ENCODE measurements at regions not wholly inside any gene's neighbourhood (a gene's known extent, or its start where the extent isn't known, plus 50 kb on each side); places are given as distances from the start of the nearest gene placed in this dataset.

GRCh38 chr10:18861382-18861781 lies 187.2 kb upstream of the MALRD1 start:
- no peaks in the 10 kb centered on the region for H3K36me3 ChIP-seq (ENCODE audit: control insufficient read depth in 1 of 2, insufficient read depth in 2 of 2, low read length in 2 of 2)
- H3K27ac ChIP-seq (ENCODE audit: low read depth, low read length), result no peak overlapping the region
- ChIA-PET POLR2A (no interaction called here), CTCF (no interaction called here), RAD21 (ENCODE audit: low non-redundant PET in 1 of 2, low total read pairs in 2 of 2, uncharacterized antibody in 2 of 2, unreplicated experiment in 2 of 2) (no interaction called here)
- no peak for ATAC-seq
- intact Hi-C loops (cut with micrococcal nuclease), result no loop called here
- H3K9me2 ChIP-seq (ENCODE audit: insufficient read depth), result no peaks in the 10 kb centered on the region
- H3K27me3 ChIP-seq (ENCODE audit: insufficient read depth, low read length), result no peaks in the 10 kb centered on the region
- no peaks in the 10 kb centered on the region for H3K4me1 ChIP-seq (ENCODE audit: control insufficient read depth in 1 of 2, insufficient read depth in 2 of 2, low read length in 2 of 2)
- H4K20me1 ChIP-seq (ENCODE audit: insufficient read depth), result no peaks in the 10 kb centered on the region; the same call in 1 of the 2 replicates
- no peak overlapping the region for H3K4me3 ChIP-seq (replicated peaks in 1 of 2; ENCODE audit: low read depth in 1 of 2, low read length in 2 of 2)
- H3K9ac ChIP-seq (ENCODE audit: low read length), result no peak overlapping the region
- no TSS peak for BruUV-seq (replicated peaks)
- H3K9me3 ChIP-seq (ENCODE audit: control insufficient read depth in 1 of 2, insufficient read depth in 1 of 2, low read depth in 1 of 2, low read length in 2 of 2), result peaks cover 0 to 11% of the 10 kb centered on the region in 2 experiments; a peak in 2 of 4 replicates
- TF ChIP-seq, protein P1, sequence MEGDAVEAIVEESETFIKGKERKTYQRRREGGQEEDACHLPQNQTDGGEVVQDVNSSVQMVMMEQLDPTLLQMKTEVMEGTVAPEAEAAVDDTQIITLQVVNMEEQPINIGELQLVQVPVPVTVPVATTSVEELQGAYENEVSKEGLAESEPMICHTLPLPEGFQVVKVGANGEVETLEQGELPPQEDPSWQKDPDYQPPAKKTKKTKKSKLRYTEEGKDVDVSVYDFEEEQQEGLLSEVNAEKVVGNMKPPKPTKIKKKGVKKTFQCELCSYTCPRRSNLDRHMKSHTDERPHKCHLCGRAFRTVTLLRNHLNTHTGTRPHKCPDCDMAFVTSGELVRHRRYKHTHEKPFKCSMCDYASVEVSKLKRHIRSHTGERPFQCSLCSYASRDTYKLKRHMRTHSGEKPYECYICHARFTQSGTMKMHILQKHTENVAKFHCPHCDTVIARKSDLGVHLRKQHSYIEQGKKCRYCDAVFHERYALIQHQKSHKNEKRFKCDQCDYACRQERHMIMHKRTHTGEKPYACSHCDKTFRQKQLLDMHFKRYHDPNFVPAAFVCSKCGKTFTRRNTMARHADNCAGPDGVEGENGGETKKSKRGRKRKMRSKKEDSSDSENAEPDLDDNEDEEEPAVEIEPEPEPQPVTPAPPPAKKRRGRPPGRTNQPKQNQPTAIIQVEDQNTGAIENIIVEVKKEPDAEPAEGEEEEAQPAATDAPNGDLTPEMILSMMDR (IDR thresholded peaks at IDR 0.05 in 2 of 3, conservative IDR thresholded peaks at IDR 0.05 in 1 of 3; ENCODE audit: borderline replicate concordance in 1 of 3, insufficient read depth in 1 of 3, low read depth in 2 of 3, low read length in 2 of 3), result no peak
- no peak for TF ChIP-seq SRF (IDR thresholded peaks at IDR 0.05; ENCODE audit: low read depth)
- no peak for TF ChIP-seq TCF7L2 (IDR thresholded peaks at IDR 0.05; ENCODE audit: borderline replicate concordance, extremely low read depth, insufficient read depth, insufficient read length)
- no peak for TF ChIP-seq YY1 (IDR thresholded peaks at IDR 0.05; ENCODE audit: extremely low read depth, insufficient replicate concordance, low read depth, low read length)
- TF ChIP-seq ELF1 (IDR thresholded peaks at IDR 0.05; ENCODE audit: borderline replicate concordance, low read depth), result no peak
- H3K79me2 ChIP-seq (ENCODE audit: insufficient read depth, low read length), result no peaks in the 10 kb centered on the region
- H3K4me2 ChIP-seq (ENCODE audit: low read length), result no peak overlapping the region
- no peak for DNase-seq (ENCODE audit: low read depth, low spot score)
- H2AFZ ChIP-seq (ENCODE audit: low read depth, low read length, poor library complexity, severe bottlenecking), result no peak overlapping the region

GRCh38 chr10:18866852-18867251 lies 181.7 kb upstream of the MALRD1 start:
- intact Hi-C loops (cut with micrococcal nuclease), result no loop called here
- Histone ChIP-seq H3K4me1 (ENCODE audit: control insufficient read depth in 1 of 2, insufficient read depth in 2 of 2, low read length in 2 of 2) (no peaks in the 10 kb centered on the region), H3K27me3 (ENCODE audit: insufficient read depth, low read length) (no peaks in the 10 kb centered on the region), H3K4me2 (ENCODE audit: low read length) (no peak overlapping the region), H3K79me2 (ENCODE audit: insufficient read depth, low read length) (no peaks in the 10 kb centered on the region), H3K9me3 (ENCODE audit: control insufficient read depth in 1 of 2, insufficient read depth in 1 of 2, low read depth in 1 of 2, low read length in 2 of 2) (peaks cover 1 to 10% of the 10 kb centered on the region in 2 experiments; a peak in 1 of 4 replicates), H3K36me3 (ENCODE audit: control insufficient read depth in 1 of 2, insufficient read depth in 2 of 2, low read length in 2 of 2) (no peaks in the 10 kb centered on the region), H3K9ac (ENCODE audit: low read length) (no peak overlapping the region), H3K27ac (ENCODE audit: low read depth, low read length) (no peak overlapping the region), H2AFZ (ENCODE audit: low read depth, low read length, poor library complexity, severe bottlenecking) (no peak overlapping the region), H4K20me1 (ENCODE audit: insufficient read depth) (no peaks in the 10 kb centered on the region; the same call in 1 of the 2 replicates), H3K4me3 (replicated peaks in 1 of 2; ENCODE audit: low read depth in 1 of 2, low read length in 2 of 2) (no peak overlapping the region), H3K9me2 (ENCODE audit: insufficient read depth) (no peaks in the 10 kb centered on the region)
- ChIA-PET CTCF (no interaction called here), POLR2A (no interaction called here), RAD21 (ENCODE audit: low non-redundant PET in 1 of 2, low total read pairs in 2 of 2, uncharacterized antibody in 2 of 2, unreplicated experiment in 2 of 2) (no interaction called here)
- no TSS peak for BruUV-seq (replicated peaks)
- ATAC-seq (no peak), DNase-seq (ENCODE audit: low read depth, low spot score) (no peak)
- TF ChIP-seq ZNF274 (IDR thresholded peaks at IDR 0.05; ENCODE audit: low read depth, low read length) (no peak), JUND (IDR thresholded peaks at IDR 0.05) (no peak), ATF3 (IDR thresholded peaks at IDR 0.05) (no peak), CEBPB (IDR thresholded peaks at IDR 0.05; ENCODE audit: low read depth) (no peak), ZFX (IDR thresholded peaks at IDR 0.05) (no peak), EZH2 (IDR thresholded peaks at IDR 0.05) (no peak)
- TF ChIP-seq, protein P2, sequence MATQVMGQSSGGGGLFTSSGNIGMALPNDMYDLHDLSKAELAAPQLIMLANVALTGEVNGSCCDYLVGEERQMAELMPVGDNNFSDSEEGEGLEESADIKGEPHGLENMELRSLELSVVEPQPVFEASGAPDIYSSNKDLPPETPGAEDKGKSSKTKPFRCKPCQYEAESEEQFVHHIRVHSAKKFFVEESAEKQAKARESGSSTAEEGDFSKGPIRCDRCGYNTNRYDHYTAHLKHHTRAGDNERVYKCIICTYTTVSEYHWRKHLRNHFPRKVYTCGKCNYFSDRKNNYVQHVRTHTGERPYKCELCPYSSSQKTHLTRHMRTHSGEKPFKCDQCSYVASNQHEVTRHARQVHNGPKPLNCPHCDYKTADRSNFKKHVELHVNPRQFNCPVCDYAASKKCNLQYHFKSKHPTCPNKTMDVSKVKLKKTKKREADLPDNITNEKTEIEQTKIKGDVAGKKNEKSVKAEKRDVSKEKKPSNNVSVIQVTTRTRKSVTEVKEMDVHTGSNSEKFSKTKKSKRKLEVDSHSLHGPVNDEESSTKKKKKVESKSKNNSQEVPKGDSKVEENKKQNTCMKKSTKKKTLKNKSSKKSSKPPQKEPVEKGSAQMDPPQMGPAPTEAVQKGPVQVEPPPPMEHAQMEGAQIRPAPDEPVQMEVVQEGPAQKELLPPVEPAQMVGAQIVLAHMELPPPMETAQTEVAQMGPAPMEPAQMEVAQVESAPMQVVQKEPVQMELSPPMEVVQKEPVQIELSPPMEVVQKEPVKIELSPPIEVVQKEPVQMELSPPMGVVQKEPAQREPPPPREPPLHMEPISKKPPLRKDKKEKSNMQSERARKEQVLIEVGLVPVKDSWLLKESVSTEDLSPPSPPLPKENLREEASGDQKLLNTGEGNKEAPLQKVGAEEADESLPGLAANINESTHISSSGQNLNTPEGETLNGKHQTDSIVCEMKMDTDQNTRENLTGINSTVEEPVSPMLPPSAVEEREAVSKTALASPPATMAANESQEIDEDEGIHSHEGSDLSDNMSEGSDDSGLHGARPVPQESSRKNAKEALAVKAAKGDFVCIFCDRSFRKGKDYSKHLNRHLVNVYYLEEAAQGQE (IDR thresholded peaks at IDR 0.05; ENCODE audit: low read depth), result no peak
- TF ChIP-seq, protein P3, sequence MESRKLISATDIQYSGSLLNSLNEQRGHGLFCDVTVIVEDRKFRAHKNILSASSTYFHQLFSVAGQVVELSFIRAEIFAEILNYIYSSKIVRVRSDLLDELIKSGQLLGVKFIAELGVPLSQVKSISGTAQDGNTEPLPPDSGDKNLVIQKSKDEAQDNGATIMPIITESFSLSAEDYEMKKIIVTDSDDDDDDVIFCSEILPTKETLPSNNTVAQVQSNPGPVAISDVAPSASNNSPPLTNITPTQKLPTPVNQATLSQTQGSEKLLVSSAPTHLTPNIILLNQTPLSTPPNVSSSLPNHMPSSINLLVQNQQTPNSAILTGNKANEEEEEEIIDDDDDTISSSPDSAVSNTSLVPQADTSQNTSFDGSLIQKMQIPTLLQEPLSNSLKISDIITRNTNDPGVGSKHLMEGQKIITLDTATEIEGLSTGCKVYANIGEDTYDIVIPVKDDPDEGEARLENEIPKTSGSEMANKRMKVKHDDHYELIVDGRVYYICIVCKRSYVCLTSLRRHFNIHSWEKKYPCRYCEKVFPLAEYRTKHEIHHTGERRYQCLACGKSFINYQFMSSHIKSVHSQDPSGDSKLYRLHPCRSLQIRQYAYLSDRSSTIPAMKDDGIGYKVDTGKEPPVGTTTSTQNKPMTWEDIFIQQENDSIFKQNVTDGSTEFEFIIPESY (IDR thresholded peaks at IDR 0.05; ENCODE audit: extremely low read depth, insufficient replicate concordance, low read length), result no peak
